WERI-Rb-1 (cell line): ENCODE measurements at regions not wholly inside any gene's neighbourhood (a gene's known extent, or its start where the extent isn't known, plus 50 kb on each side); places are given as distances from the start of the nearest gene placed in this dataset.

Experiments
- DNase-seq: peaks from one replicate; pipeline ENCODE4 v3.0.0-alpha.2; 2020
- H3K27ac ChIP-seq: fragments of 250-450 bp; sonication (Bioruptor Pico); 2 replicates; pipeline ENCODE4 v1.5.1; 2020; ENCODE audit warnings: mild to moderate bottlenecking, moderate library complexity
- H3K27me3 ChIP-seq: fragments of 250-450 bp; sonication (Bioruptor Pico); 2 replicates; pipeline ENCODE4 v1.5.1; 2021; ENCODE audit warnings: mild to moderate bottlenecking, low read depth, moderate library complexity; ENCODE audit not compliant: insufficient read depth, severe bottlenecking
- H3K36me3 ChIP-seq: fragments of 250-450 bp; sonication (Bioruptor Pico); 2 replicates; pipeline ENCODE4 v1.5.1; 2020; ENCODE audit warnings: mild to moderate bottlenecking, moderate library complexity
- H3K4me3 ChIP-seq: 2 replicates; pipeline ENCODE4 v1.5.1; 2011; ENCODE audit warnings: low read depth, mild to moderate bottlenecking, control low read depth, low read length
- H3K9me3 ChIP-seq: fragments of 250-450 bp; sonication (Bioruptor Pico); 2 replicates; pipeline ENCODE4 v1.5.1; 2021; ENCODE audit warnings: mild to moderate bottlenecking, moderate library complexity; ENCODE audit not compliant: severe bottlenecking
- TF ChIP-seq, protein P1 (sequence below): IDR thresholded peaks from 2 replicates; pipeline ENCODE4 v1.5.1; 2011; ENCODE audit warnings: low read depth, mild to moderate bottlenecking, control low read depth, inconsistent platforms, low read length

DNA sequence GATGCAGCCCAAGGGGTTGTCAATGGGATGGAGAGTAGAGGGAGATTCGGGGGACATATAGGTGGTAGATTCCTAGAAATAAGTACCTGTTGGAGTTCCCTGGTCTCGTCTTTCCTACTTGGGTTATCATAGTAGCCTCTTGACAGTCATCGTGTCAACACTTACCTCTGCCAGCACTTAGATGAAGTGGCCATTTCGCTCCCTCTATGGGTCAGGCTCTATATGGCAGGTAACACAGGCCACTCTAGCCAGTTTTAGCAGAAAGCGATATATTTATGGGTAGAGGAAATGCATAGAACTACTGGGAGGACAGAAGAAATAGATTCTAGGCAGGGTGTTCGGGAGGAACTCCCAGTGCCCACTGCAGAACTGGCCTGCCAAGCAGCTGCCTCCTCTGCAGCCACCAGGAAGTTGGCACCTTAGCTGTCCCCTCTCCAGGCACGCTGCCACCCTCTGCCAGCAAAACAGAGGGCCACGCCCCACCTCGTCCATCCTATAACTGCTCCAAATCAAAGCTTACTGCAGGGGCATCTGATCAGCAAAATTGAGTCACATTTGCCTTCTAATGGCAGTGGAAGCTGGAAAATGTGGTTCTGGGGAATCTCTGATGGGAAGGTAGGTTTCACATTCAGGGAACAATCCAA is 181.3 kb downstream of the INSIG2 start:
- Histone ChIP-seq H3K27me3 (peaks cover 88% of the 10 kb centered on the region), H3K27ac (no peak overlapping the region), H3K4me3 (no peak overlapping the region), H3K36me3 (no peaks in the 10 kb centered on the region), H3K9me3 (no peaks in the 10 kb centered on the region)
- DNase-seq = no peak
- TF ChIP-seq, protein P1, sequence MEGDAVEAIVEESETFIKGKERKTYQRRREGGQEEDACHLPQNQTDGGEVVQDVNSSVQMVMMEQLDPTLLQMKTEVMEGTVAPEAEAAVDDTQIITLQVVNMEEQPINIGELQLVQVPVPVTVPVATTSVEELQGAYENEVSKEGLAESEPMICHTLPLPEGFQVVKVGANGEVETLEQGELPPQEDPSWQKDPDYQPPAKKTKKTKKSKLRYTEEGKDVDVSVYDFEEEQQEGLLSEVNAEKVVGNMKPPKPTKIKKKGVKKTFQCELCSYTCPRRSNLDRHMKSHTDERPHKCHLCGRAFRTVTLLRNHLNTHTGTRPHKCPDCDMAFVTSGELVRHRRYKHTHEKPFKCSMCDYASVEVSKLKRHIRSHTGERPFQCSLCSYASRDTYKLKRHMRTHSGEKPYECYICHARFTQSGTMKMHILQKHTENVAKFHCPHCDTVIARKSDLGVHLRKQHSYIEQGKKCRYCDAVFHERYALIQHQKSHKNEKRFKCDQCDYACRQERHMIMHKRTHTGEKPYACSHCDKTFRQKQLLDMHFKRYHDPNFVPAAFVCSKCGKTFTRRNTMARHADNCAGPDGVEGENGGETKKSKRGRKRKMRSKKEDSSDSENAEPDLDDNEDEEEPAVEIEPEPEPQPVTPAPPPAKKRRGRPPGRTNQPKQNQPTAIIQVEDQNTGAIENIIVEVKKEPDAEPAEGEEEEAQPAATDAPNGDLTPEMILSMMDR = no peak

DNA sequence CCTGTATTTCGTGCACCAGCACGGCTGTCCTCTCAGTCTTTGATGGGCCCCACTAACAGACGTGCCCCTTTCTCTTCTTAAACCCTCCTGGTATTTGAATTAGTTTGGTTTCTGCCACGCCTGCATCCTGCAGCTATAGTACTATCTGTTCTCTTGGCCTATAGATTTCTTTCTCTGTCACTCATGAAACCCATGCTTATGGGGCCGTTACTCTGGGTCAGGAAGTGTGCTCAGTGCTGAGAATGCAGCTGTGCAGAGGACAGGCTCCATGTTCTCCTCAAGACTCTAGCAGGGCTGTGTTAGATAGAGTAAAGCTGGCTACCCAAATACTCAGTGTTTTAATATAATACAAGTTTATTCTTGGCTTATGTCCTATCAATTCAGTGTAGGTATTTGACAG is 180.0 kb downstream of the INSIG2 start:
- Histone ChIP-seq H3K27ac (no peak overlapping the region), H3K36me3 (no peaks in the 10 kb centered on the region), H3K9me3 (no peaks in the 10 kb centered on the region), H3K27me3 (peaks cover 84% of the 10 kb centered on the region), H3K4me3 (no peak overlapping the region)
- TF ChIP-seq, protein P1 = no peak
- DNase-seq = no peak

DNA sequence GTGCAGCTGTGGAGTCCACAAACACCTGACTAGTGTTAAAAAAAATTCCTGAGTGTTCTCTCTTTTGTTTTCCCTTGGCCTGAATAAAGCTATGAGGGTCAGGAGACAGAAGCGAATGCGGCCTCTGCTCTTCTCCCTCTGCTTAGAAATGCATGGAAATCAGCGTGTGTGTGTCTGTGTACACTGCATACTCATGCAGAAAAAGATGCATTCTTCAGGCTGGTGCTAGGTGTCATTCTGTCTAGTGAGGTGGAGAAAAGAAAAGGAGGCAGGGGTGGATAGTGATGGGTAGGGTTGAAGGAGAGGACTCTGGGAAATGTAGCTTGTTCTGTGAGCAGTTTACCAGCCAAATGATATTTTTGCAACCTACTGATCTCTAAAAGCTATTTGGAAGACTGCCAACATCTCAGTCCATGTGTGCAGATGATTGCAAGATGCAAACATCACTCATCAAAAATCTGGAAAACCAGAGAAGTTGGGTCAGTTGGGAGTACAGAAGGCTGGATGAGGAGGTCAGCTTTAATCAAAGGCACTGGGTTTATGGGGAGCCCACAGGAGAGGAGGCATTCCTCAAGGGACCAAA is 177.7 kb downstream of the INSIG2 start:
- TF ChIP-seq, protein P1 = no peak
- Histone ChIP-seq H3K4me3 (no peak overlapping the region), H3K36me3 (no peaks in the 10 kb centered on the region), H3K9me3 (no peaks in the 10 kb centered on the region), H3K27me3 (peaks cover 71% of the 10 kb centered on the region), H3K27ac (no peak overlapping the region)
- no peak for DNase-seq

DNA sequence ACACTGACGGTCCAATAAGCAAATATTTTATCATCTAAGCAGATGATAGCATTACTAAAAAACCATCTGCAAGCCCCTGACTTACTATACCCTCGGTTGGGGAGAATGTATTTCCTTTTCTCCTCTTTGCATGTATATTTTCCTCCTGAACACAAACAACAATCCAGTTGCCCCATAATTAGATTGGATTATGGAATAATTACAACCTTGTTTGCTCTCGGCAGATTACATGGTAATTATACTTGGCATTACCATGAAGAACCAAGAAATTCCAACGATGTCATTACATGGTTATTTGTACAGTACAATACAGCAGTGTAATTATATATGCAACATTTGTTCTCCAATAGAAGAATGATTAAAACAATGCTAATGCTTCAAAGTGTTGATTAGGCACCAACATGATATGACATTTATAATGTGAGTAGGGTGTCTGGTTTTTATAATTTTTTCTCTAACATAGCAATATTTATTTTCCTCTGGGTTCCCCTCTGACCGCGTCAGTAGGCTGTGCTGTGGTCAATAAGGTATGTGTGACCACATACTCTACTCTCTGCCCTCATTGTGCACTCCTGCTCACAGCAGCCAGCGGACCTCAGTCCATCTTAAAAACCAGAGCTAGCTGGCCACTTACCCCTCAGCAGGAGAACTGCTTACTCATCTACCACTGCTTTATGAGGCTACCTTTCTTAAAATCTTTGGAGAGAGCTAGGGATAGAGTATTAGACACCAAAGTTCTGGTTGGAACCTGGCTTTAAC is 176.1 kb downstream of the INSIG2 start:
- DNase-seq = no peak
- Histone ChIP-seq H3K9me3 (no peaks in the 10 kb centered on the region), H3K4me3 (no peak overlapping the region), H3K27ac (no peak overlapping the region), H3K36me3 (no peaks in the 10 kb centered on the region), H3K27me3 (peaks cover 59% of the 10 kb centered on the region)
- TF ChIP-seq, protein P1 = no peak

DNA sequence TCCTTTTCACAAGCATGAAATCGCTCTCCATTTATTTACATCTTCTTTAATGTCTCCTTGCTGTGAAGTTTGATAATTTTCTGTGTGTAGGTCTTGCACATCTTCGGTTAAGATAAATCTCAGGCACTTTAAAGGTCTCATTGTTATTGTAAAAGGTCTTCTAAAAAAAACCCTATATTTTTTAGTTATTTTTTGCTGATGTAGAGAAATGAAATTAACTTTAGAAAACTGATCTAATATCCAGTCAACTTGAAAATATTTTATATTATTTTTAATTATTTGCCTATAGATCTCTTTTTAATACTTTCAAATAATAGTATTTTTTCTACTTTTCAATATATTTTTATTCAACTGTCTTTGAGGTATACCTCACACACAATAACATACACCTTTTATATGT is 169.4 kb downstream of the INSIG2 start:
- Histone ChIP-seq H3K27ac (no peak overlapping the region), H3K9me3 (no peaks in the 10 kb centered on the region), H3K27me3 (peaks cover 32% of the 10 kb centered on the region), H3K4me3 (no peak overlapping the region), H3K36me3 (no peaks in the 10 kb centered on the region)
- no peak for DNase-seq
- TF ChIP-seq, protein P1 = no peak
